Stomach (tissue), 4 donors: ENCODE measurements at regions not wholly inside any gene's neighbourhood (a gene's known extent, or its start where the extent isn't known, plus 50 kb on each side); places are given as distances from the start of the nearest gene placed in this dataset.

ENCODE experiments used
- POLR2AphosphoS5 ChIP-seq, 3 donors: sonication (generic); formaldehyde crosslinking; IDR thresholded peaks; one replicate each; pipeline ENCODE4 v1.6.1; 2016; ENCODE audit warnings: antibody characterized with exemption in 3 of 3
- TF ChIP-seq, protein P1 (sequence below), 7 experiments: fragments of 450-650 bp in 4 of 7; fragments of 200-600 bp in 3 of 7; sonication (generic) in 3 of 7; IDR thresholded peaks; one replicate each; pipeline ENCODE4 v1.5.1; 2016 to 2019; ENCODE audit warnings: antibody characterized with exemption in 7 of 7, control low read depth in 2 of 7, mild to moderate bottlenecking in 1 of 7

DNA sequence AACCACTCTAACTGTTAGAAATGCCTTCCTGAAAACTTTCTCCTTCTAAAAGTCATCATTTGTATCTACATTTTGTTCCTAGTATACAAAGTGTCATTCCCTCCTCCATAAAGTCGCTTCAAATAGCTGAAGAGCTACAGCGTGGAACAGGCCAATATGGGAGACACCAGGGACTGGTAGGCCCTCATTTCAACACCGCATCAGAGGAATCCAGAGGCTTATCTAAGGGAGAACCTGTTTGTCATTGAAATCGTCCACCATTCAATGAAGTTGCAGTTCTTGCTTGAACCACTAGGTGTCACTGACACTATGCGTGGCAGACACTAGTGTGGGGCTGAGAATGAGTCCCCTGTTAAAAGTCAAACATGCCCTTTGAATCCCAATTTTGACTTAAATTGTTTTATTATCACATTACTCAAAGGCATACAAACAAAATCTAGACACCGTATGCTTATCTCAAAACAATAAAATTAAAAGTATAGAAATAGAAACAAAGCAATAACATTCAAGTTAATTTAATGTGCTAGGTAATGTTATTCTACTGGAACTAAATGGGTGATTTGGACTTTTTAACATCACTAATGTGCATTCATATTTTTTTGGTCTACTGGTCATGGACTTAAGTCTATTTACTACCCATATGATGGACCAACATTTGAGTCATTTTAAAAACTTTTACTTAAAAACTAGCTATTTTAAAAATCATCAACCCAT is 182.3 kb downstream of the FCRL5 start:
- TF ChIP-seq, protein P1, sequence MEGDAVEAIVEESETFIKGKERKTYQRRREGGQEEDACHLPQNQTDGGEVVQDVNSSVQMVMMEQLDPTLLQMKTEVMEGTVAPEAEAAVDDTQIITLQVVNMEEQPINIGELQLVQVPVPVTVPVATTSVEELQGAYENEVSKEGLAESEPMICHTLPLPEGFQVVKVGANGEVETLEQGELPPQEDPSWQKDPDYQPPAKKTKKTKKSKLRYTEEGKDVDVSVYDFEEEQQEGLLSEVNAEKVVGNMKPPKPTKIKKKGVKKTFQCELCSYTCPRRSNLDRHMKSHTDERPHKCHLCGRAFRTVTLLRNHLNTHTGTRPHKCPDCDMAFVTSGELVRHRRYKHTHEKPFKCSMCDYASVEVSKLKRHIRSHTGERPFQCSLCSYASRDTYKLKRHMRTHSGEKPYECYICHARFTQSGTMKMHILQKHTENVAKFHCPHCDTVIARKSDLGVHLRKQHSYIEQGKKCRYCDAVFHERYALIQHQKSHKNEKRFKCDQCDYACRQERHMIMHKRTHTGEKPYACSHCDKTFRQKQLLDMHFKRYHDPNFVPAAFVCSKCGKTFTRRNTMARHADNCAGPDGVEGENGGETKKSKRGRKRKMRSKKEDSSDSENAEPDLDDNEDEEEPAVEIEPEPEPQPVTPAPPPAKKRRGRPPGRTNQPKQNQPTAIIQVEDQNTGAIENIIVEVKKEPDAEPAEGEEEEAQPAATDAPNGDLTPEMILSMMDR (IDR thresholded peaks at IDR 0.05), result peak in 5 of 7 experiments; percentile 73 to 91 (median 87)
- TF ChIP-seq POLR2AphosphoS5 (IDR thresholded peaks at IDR 0.05), result no peak
